ENCODE measurements at regions not wholly inside any gene's neighbourhood (a gene's known extent, or its start where the extent isn't known, plus 50 kb on each side); places are given as distances from the start of the nearest gene placed in this dataset.

- DNase-seq (ENCODE audit: low read depth): no peak
- TF ChIP-seq CTCF (IDR thresholded peaks at IDR 0.05; ENCODE audit: insufficient read depth, low read depth, low read length, missing control alignments): no peak
These were observed 109.8 kb upstream of the PLXNC1 start for GRCh38 chr12:94038605-94039004.

GRCh38 chr12:94039199-94039840 lies 109.1 kb upstream of the PLXNC1 start:
- DNase-seq (ENCODE audit: low read depth): no peak
- no peak for TF ChIP-seq CTCF (IDR thresholded peaks at IDR 0.05; ENCODE audit: insufficient read depth, low read depth, low read length, missing control alignments)
- H3K4me3 ChIP-seq (ENCODE audit: low read depth, low read length): no peak overlapping the region

More at GRCh38 chr12:94038605-94039004, 109.8 kb upstream of the PLXNC1 start:
- no peak overlapping the region for H3K4me3 ChIP-seq (ENCODE audit: low read depth, low read length)

GRCh38 chr12:94039914-94040313 lies 108.5 kb upstream of the PLXNC1 start:
- no peak for DNase-seq (ENCODE audit: low read depth)
- TF ChIP-seq CTCF (IDR thresholded peaks at IDR 0.05; ENCODE audit: insufficient read depth, low read depth, low read length, missing control alignments): no peak
- H3K4me3 ChIP-seq (ENCODE audit: low read depth, low read length): no peak overlapping the region

GRCh38 chr12:94041850-94042249 lies 106.5 kb upstream of the PLXNC1 start:
- no peak overlapping the region for H3K4me3 ChIP-seq (ENCODE audit: low read depth, low read length)
- DNase-seq (ENCODE audit: low read depth): no peak
- TF ChIP-seq CTCF (IDR thresholded peaks at IDR 0.05; ENCODE audit: insufficient read depth, low read depth, low read length, missing control alignments): no peak

GRCh38 chr12:94042321-94042720 lies 106.1 kb upstream of the PLXNC1 start:
- no peak for TF ChIP-seq CTCF (IDR thresholded peaks at IDR 0.05; ENCODE audit: insufficient read depth, low read depth, low read length, missing control alignments)
- H3K4me3 ChIP-seq (ENCODE audit: low read depth, low read length): no peak overlapping the region
- DNase-seq (ENCODE audit: low read depth): no peak

- DNase-seq (ENCODE audit: low read depth): peak; percentile 58
- no peak overlapping the region for H3K4me3 ChIP-seq (ENCODE audit: low read depth, low read length)
- TF ChIP-seq CTCF (IDR thresholded peaks at IDR 0.05; ENCODE audit: insufficient read depth, low read depth, low read length, missing control alignments): no peak
These were observed 101.6 kb upstream of the PLXNC1 start for GRCh38 chr12:94046626-94047410.

Measured in GM12865 (cell line).